ENCODE measurements at regions not wholly inside any gene's neighbourhood (a gene's known extent, or its start where the extent isn't known, plus 50 kb on each side); places are given as distances from the start of the nearest gene placed in this dataset.
"Not testable (repeated sequence)": the region's sequence is repeated elsewhere in the genome, so short reads cannot be mapped to it uniquely, and the experiment has no call there.

DNA sequence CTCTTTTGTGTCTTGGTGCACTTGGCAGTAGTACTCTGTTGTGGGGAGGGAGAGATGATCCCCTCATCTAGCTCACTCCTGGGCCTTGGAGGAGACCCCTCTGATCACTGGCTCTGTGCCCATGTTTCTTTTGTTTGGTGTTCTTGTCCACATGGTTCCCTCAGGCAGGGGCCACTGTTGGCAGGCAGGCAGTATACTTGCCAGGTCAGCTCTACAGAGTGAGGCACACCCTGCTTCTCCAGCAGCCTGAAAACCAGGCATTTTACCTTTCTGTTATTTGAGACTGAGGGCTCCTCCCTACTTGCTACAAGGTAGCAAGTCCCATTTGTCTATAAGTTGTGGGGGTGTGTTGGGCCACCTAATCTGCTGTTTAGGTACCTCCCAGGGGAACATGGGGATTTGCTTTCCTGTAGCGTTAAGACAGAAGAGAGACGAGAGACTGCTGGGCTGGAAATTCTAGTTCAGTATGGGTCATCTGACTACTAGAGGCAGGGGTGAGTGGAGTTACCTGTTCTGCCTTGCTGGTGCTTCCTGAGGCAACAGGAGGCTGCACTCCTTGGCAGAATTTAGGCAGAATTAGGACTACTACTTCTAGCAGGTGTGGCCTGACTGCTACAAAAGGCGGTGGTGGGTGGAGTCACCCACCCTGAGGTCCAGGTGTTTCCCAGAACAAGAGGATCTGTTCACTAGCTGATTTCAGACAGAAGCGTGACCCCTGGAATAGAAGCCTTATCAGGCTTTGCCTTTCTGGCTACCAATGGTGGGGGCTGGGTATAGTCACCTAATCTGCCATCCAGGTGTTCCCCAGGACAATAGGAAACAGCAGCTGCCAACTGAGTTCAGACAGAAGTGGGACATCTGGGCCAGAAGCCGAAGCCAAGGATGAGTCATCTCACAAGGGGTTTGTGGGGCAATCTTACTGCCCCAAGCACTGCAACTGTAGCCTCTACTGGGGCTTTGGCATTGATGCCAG is 843.0 kb upstream of the ATXN8OS start:
- no peaks in the 10 kb centered on the region for H3K27me3 ChIP-seq (replicated peaks; ENCODE audit: control insufficient read depth, insufficient read depth, low read length)
- H3K9me3 ChIP-seq (ENCODE audit: control insufficient read depth, low read length) = peaks cover 3% of the 10 kb centered on the region
- no peaks in the 10 kb centered on the region for H3K36me3 ChIP-seq (ENCODE audit: control insufficient read depth, insufficient read depth, low read length, severe bottlenecking)
- H3K4me3 ChIP-seq (ENCODE audit: low read length) = no peak overlapping the region
- H3K4me1 ChIP-seq (ENCODE audit: control insufficient read depth, insufficient read depth, low read length) = no peaks in the 10 kb centered on the region
- no peak overlapping the region for H3K9ac ChIP-seq (ENCODE audit: low read length)
- no peak for DNase-seq (ENCODE audit: low read depth)

DNA sequence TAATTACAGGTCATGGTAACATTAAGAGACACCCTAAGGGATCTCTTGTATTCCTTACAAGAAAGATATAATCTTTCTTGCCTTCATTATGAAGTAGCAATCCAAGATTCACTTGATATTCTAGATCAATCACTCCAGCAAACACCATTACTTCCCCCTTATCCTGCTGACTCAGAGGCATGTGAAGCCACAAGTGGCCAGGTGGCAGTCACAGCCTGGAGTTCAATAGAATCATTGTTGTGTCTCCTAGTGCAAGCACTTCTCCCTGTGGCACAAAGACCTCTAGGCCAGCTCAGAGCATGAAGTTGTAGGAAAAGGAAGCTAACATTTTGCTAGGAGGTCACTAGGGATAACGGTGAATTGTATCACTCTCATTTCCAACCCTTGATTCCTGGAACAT is 864.3 kb upstream of the ATXN8OS start:
- no peaks in the 10 kb centered on the region for H3K36me3 ChIP-seq (ENCODE audit: control insufficient read depth, insufficient read depth, low read length, severe bottlenecking)
- H3K9me3 ChIP-seq (ENCODE audit: control insufficient read depth, low read length) = no peaks in the 10 kb centered on the region
- H3K27me3 ChIP-seq (replicated peaks; ENCODE audit: control insufficient read depth, insufficient read depth, low read length) = no peaks in the 10 kb centered on the region
- DNase-seq (ENCODE audit: low read depth) = no peak
- no peaks in the 10 kb centered on the region for H3K4me1 ChIP-seq (ENCODE audit: control insufficient read depth, insufficient read depth, low read length)
- H3K4me3 ChIP-seq (ENCODE audit: low read length) = no peak overlapping the region
- no peak overlapping the region for H3K9ac ChIP-seq (ENCODE audit: low read length)

DNA sequence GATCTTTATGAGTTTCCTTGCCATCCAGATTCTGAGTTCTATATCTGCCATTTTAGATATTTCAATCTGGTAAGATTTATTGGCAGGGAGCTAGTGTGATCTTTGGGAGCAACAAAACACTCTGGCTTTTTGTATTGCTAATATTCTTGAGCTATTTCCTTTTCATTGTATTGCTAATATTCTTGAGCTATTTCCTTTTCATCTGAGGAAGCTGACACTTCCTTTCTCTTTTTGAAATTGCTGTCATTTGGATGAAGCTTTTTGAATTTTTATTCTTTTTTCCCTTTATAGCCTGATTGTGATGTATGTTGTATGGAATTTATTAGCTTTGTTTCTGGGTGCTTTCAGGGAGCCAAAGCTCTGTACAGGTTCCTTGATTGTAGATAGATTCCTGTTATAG is 873.5 kb upstream of the ATXN8OS start:
- Histone ChIP-seq H3K9ac (ENCODE audit: low read length) (no peak overlapping the region), H3K9me3 (ENCODE audit: control insufficient read depth, low read length) (no peaks in the 10 kb centered on the region), H3K36me3 (ENCODE audit: control insufficient read depth, insufficient read depth, low read length, severe bottlenecking) (no peaks in the 10 kb centered on the region), H3K27me3 (replicated peaks; ENCODE audit: control insufficient read depth, insufficient read depth, low read length) (no peaks in the 10 kb centered on the region), H3K4me1 (ENCODE audit: control insufficient read depth, insufficient read depth, low read length) (no peaks in the 10 kb centered on the region), H3K4me3 (ENCODE audit: low read length) (no peak overlapping the region)
- no peak for DNase-seq (ENCODE audit: low read depth)

DNA sequence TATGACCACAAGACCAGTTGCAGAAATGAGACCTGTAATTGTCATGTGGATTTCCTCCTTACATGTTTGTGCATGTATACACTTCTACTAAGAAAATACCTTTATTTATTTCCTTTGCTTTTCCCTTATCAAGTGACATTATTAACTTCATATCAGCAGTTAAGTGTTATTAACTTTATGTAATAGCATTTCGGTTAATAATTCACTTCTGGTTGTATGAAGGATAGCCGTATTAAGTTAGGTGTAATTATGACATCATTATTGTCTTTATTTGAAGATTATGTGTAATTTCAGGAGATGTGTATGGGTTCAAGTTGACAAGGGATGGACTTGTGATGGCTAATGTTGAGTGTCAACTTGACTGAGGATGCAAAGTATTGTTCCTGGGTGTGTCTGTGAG is 881.2 kb upstream of the ATXN8OS start:
- H3K4me1 ChIP-seq (ENCODE audit: control insufficient read depth, insufficient read depth, low read length) = no peaks in the 10 kb centered on the region
- DNase-seq (ENCODE audit: low read depth) = no peak
- H3K36me3 ChIP-seq (ENCODE audit: control insufficient read depth, insufficient read depth, low read length, severe bottlenecking) = no peaks in the 10 kb centered on the region
- no peaks in the 10 kb centered on the region for H3K27me3 ChIP-seq (replicated peaks; ENCODE audit: control insufficient read depth, insufficient read depth, low read length)
- H3K9me3 ChIP-seq (ENCODE audit: control insufficient read depth, low read length) = no peaks in the 10 kb centered on the region
- no peak overlapping the region for H3K4me3 ChIP-seq (ENCODE audit: low read length)
- no peak overlapping the region for H3K9ac ChIP-seq (ENCODE audit: low read length)

DNA sequence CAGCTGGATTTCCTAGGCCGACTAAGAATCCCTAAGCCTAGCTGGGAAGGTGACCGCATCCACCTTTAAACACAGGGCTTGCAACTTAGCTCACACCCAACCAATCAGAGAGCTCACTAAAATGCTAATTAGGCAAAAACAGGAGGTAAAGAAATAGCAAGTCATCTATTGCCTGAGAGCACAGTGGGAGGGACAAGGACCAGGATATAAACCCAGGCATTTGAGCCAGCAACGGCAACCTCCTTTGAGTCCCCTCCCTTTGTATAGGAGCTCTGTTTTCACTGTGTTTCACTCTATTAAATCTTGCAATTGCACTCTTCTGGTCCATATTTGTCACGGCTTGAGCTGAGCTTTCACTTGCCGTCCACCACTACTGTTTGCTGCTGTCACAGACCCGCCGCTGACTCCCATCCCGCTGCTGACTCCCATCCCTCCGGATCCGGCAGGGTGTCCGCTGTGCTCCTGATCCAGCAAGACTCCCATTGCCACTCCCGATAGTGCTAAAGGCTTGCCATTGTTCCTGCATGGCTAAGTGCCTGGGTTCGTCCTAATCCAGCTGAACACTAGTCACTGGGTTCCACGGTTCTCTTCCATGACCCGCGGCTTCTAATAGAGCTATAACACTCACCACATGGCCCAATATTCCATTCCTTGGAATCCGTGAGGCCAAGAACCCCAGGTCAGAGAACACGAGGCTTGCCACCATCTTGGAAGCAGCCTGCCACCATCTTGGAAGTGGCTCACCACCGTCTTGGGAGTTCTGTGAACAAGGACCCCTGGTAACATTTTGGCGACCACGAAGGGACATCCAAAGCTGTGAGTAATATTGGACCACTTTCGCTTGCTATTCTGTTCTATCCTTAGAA is 885.8 kb upstream of the ATXN8OS start:
- not testable (repeated sequence) for H3K4me3 ChIP-seq (ENCODE audit: low read length)

DNA sequence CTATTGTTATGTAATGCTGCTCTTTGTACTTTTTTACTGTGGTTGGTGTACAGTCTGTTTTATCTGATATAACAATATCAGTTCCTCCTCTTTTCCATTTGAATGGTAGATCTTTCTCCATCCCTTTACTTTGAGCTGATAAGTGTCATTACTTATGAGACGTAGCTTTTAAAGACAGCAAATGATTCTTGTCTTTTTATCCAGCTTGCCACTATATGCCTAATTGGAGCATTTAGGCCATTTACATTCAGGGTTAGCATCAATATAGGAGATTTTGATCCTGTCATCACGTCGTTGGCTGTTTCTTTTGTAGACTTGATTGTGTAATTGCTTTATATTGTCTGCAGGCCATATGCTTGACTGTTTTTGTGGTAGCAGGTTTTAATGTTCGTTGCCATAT is 894.2 kb upstream of the ATXN8OS start:
- DNase-seq (ENCODE audit: low read depth) = no peak
- H3K9me3 ChIP-seq (ENCODE audit: control insufficient read depth, low read length) = no peaks in the 10 kb centered on the region
- H3K27me3 ChIP-seq (replicated peaks; ENCODE audit: control insufficient read depth, insufficient read depth, low read length) = no peaks in the 10 kb centered on the region
- H3K4me1 ChIP-seq (ENCODE audit: control insufficient read depth, insufficient read depth, low read length) = no peaks in the 10 kb centered on the region
- H3K36me3 ChIP-seq (ENCODE audit: control insufficient read depth, insufficient read depth, low read length, severe bottlenecking) = no peaks in the 10 kb centered on the region
- no peak overlapping the region for H3K9ac ChIP-seq (ENCODE audit: low read length)
- H3K4me3 ChIP-seq (ENCODE audit: low read length) = no peak overlapping the region

More for the DNA sequence above, 885.8 kb upstream of the ATXN8OS start:
- not testable (repeated sequence) for H3K9ac ChIP-seq (ENCODE audit: low read length); H3K27me3 ChIP-seq (replicated peaks; ENCODE audit: control insufficient read depth, insufficient read depth, low read length); DNase-seq (ENCODE audit: low read depth); H3K9me3 ChIP-seq (ENCODE audit: control insufficient read depth, low read length); H3K36me3 ChIP-seq (ENCODE audit: control insufficient read depth, insufficient read depth, low read length, severe bottlenecking); H3K4me1 ChIP-seq (ENCODE audit: control insufficient read depth, insufficient read depth, low read length)

DNA sequence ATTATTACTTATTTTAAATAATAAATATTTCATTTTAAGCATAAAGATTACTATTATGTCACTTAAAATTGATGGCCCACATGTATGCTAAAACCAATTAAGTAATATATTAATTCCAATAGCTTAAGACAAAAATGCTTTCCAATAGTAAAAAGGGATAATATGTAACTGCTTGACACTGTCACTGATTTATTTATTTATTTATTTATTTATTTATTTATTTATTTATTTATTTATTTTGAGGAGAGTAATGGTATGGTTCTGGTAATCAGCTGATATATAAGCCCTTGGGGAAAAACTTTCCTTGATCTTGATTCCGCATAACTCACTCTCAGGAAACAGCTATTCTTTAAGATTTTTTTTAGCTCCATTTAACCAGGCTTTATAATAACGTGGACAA is 903.0 kb upstream of the ATXN8OS start:
- Histone ChIP-seq H3K4me1 (ENCODE audit: control insufficient read depth, insufficient read depth, low read length) (no peaks in the 10 kb centered on the region), H3K36me3 (ENCODE audit: control insufficient read depth, insufficient read depth, low read length, severe bottlenecking) (no peaks in the 10 kb centered on the region), H3K9me3 (ENCODE audit: control insufficient read depth, low read length) (no peaks in the 10 kb centered on the region), H3K27me3 (replicated peaks; ENCODE audit: control insufficient read depth, insufficient read depth, low read length) (no peaks in the 10 kb centered on the region), H3K9ac (ENCODE audit: low read length) (no peak overlapping the region), H3K4me3 (ENCODE audit: low read length) (no peak overlapping the region)
- no peak for DNase-seq (ENCODE audit: low read depth)

DNA sequence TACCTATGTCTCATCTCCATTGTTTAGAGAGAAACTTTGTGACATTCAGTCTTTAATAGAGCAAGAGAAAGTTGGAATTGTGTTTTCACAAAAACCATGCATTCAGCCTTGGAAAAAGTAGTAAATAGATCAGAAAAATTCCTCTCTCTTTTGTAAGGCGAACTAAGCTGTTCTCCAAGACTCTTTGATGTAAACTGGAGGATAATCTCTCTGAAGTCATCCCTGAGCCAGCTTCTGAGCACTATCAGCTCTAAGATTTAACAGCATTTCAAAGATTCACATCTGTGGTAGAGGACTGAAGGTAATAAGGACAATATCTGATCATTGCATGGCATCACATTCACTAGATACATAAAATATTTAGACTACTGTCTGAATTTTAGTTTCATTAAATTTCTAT is 904.6 kb upstream of the ATXN8OS start:
- no peaks in the 10 kb centered on the region for H3K36me3 ChIP-seq (ENCODE audit: control insufficient read depth, insufficient read depth, low read length, severe bottlenecking)
- no peak overlapping the region for H3K9ac ChIP-seq (ENCODE audit: low read length)
- H3K27me3 ChIP-seq (replicated peaks; ENCODE audit: control insufficient read depth, insufficient read depth, low read length) = no peaks in the 10 kb centered on the region
- DNase-seq (ENCODE audit: low read depth) = no peak
- no peak overlapping the region for H3K4me3 ChIP-seq (ENCODE audit: low read length)
- no peaks in the 10 kb centered on the region for H3K9me3 ChIP-seq (ENCODE audit: control insufficient read depth, low read length)
- H3K4me1 ChIP-seq (ENCODE audit: control insufficient read depth, insufficient read depth, low read length) = no peaks in the 10 kb centered on the region

DNA sequence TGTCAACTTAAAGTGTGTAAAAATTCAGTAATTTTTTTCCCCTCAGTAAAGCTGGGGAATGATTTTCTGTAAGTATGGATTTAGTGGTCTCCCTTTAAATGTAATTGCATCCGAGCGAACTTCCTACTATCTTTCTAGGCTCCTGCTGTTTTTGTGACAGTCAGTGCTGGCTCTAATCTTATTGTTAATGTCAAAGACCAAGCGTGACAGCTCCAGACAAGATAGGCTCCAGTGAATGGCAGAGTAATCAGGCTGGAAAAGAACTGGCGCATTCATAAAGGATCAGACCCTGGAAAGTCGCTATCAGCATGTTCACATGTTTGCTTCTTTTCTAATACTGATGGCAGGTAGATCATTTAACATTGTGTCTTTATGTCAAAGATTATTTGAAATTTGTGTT is 908.0 kb upstream of the ATXN8OS start:
- H3K9me3 ChIP-seq (ENCODE audit: control insufficient read depth, low read length) = no peaks in the 10 kb centered on the region
- no peaks in the 10 kb centered on the region for H3K27me3 ChIP-seq (replicated peaks; ENCODE audit: control insufficient read depth, insufficient read depth, low read length)
- H3K4me3 ChIP-seq (ENCODE audit: low read length) = no peak overlapping the region
- no peak overlapping the region for H3K9ac ChIP-seq (ENCODE audit: low read length)
- DNase-seq (ENCODE audit: low read depth) = no peak
- no peaks in the 10 kb centered on the region for H3K36me3 ChIP-seq (ENCODE audit: control insufficient read depth, insufficient read depth, low read length, severe bottlenecking)
- H3K4me1 ChIP-seq (ENCODE audit: control insufficient read depth, insufficient read depth, low read length) = no peaks in the 10 kb centered on the region

DNA sequence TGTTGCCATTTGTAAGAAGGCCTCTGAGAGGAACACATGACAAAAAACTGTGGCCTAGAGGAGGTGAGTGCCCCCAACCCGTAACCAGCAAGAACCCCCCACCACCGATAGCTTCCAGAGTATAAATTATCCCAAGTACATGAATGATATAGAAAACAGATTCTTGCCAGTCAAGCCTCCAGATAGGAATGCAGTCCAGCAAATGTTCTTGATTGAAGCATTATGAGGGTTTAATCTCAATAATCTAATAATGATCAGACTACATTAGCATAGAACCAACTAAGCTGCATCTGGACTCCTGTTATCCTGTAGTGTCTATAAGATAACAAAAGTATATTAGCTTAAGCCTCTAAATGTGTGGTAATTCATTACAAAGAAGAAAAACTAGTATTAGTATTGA is 908.9 kb upstream of the ATXN8OS start:
- Histone ChIP-seq H3K27me3 (replicated peaks; ENCODE audit: control insufficient read depth, insufficient read depth, low read length) (no peaks in the 10 kb centered on the region), H3K9ac (ENCODE audit: low read length) (no peak overlapping the region), H3K9me3 (ENCODE audit: control insufficient read depth, low read length) (no peaks in the 10 kb centered on the region), H3K4me1 (ENCODE audit: control insufficient read depth, insufficient read depth, low read length) (no peaks in the 10 kb centered on the region), H3K36me3 (ENCODE audit: control insufficient read depth, insufficient read depth, low read length, severe bottlenecking) (no peaks in the 10 kb centered on the region), H3K4me3 (ENCODE audit: low read length) (no peak overlapping the region)
- no peak for DNase-seq (ENCODE audit: low read depth)

DNA sequence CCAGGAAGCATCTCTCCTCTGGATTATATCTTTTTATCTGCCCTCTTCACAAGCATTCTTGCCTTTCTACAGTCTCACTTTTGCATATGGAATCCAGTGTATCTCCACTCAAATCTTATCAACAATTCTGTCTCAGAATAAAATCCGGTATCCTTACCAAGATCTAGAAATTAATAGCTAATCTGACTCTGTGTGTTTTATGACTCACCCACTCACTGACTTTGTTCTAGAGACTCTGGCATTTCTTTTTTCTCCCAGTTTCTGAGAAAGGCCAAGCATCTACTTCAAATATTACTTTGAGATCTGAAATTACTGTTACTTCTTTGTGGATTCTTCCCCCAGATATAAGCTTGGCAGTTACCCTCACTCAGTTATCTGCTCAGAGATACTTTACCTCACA is 913.5 kb upstream of the ATXN8OS start:
- H3K27me3 ChIP-seq (replicated peaks; ENCODE audit: control insufficient read depth, insufficient read depth, low read length) = no peaks in the 10 kb centered on the region

More for the DNA sequence above, 913.5 kb upstream of the ATXN8OS start:
- Histone ChIP-seq H3K4me1 (ENCODE audit: control insufficient read depth, insufficient read depth, low read length) (no peaks in the 10 kb centered on the region), H3K4me3 (ENCODE audit: low read length) (no peak overlapping the region), H3K9me3 (ENCODE audit: control insufficient read depth, low read length) (no peaks in the 10 kb centered on the region), H3K36me3 (ENCODE audit: control insufficient read depth, insufficient read depth, low read length, severe bottlenecking) (no peaks in the 10 kb centered on the region), H3K9ac (ENCODE audit: low read length) (no peak overlapping the region)
- DNase-seq (ENCODE audit: low read depth) = no peak
